IMR-90 (cell line): ENCODE measurements at regions not wholly inside any gene's neighbourhood (a gene's known extent, or its start where the extent isn't known, plus 50 kb on each side); places are given as distances from the start of the nearest gene placed in this dataset.

Experiments used
- POLR2A ChIP-seq: IDR thresholded peaks from 2 replicates; pipeline ENCODE4 v1.6.1; 2012; ENCODE audit warnings: mild to moderate bottlenecking, low read depth, low read length
- RAD21 ChIP-seq: IDR thresholded peaks from 2 replicates; pipeline ENCODE4 v1.6.1; 2012; ENCODE audit warnings: low read length, improper control_type of control experiment
- TF ChIP-seq, protein P1 (sequence below): conservative IDR thresholded peaks from 2 replicates; pipeline ENCODE4 v1.5.1; 2012; ENCODE audit warnings: mild to moderate bottlenecking, low read depth, low read length, improper control_type of control experiment
- TF ChIP-seq, protein P2 (sequence below): fragments of 150-350 bp; IDR thresholded peaks from 2 replicates; pipeline ENCODE4 v1.6.1; 2016; ENCODE audit warnings: low read depth, mild to moderate bottlenecking, low read length, moderate library complexity, borderline replicate concordance

DNA sequence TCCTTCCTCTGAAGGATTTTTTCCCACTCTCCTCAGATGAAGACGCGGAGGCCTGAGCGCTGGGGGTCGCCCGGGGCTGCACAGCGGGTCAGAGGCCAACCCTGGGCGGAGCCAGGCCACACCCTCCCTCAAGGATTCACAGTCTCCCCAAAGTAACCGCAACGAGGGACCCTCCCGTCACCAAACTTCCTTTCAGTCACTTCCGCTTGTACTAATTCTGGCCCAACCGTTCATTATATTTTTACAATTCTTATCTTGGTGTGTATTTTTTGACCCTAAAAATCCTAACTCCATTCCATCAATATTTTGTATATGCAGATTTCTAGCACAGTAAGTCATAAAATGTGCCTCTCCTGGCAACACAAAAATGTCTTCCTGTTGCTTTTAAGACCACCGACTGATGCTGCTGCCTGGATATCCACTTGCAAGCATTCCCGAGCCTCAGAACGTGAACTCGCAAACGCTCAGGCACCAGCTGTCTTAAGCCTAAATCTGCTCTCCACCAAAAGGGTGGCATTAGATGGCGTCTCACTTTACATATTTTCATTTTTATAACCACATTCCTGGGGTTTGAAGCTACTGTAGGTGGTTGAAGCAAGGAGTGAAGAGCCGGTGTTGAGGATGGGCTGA is 128.0 kb downstream of the DLL1 start:
- TF ChIP-seq, protein P1, sequence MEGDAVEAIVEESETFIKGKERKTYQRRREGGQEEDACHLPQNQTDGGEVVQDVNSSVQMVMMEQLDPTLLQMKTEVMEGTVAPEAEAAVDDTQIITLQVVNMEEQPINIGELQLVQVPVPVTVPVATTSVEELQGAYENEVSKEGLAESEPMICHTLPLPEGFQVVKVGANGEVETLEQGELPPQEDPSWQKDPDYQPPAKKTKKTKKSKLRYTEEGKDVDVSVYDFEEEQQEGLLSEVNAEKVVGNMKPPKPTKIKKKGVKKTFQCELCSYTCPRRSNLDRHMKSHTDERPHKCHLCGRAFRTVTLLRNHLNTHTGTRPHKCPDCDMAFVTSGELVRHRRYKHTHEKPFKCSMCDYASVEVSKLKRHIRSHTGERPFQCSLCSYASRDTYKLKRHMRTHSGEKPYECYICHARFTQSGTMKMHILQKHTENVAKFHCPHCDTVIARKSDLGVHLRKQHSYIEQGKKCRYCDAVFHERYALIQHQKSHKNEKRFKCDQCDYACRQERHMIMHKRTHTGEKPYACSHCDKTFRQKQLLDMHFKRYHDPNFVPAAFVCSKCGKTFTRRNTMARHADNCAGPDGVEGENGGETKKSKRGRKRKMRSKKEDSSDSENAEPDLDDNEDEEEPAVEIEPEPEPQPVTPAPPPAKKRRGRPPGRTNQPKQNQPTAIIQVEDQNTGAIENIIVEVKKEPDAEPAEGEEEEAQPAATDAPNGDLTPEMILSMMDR: no peak
- no peak for TF ChIP-seq POLR2A
- TF ChIP-seq, protein P2, sequence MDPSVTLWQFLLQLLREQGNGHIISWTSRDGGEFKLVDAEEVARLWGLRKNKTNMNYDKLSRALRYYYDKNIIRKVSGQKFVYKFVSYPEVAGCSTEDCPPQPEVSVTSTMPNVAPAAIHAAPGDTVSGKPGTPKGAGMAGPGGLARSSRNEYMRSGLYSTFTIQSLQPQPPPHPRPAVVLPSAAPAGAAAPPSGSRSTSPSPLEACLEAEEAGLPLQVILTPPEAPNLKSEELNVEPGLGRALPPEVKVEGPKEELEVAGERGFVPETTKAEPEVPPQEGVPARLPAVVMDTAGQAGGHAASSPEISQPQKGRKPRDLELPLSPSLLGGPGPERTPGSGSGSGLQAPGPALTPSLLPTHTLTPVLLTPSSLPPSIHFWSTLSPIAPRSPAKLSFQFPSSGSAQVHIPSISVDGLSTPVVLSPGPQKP: no peak
- no peak for TF ChIP-seq RAD21
